Endodermal cell (in vitro differentiated cells): ENCODE measurements at regions not wholly inside any gene's neighbourhood (a gene's known extent, or its start where the extent isn't known, plus 50 kb on each side); places are given as distances from the start of the nearest gene placed in this dataset.

ENCODE experiments used
- DNase-seq: peaks from one replicate; pipeline ENCODE4 v3.0.0-alpha.2; 2017
- H3K27ac ChIP-seq: 2 replicates; pipeline ENCODE4 v1.5.1; 2013; ENCODE audit warnings: mild to moderate bottlenecking, low read depth, low read length, moderate library complexity
- H3K27me3 ChIP-seq: 2 replicates; pipeline ENCODE4 v1.6.1; 2013; ENCODE audit warnings: mild to moderate bottlenecking, low read length, moderate library complexity; ENCODE audit not compliant: insufficient read depth, control insufficient read depth, poor library complexity, severe bottlenecking
- H3K36me3 ChIP-seq: 2 replicates; pipeline ENCODE4 v1.7.0; 2013; ENCODE audit warnings: mild to moderate bottlenecking, low read length, moderate library complexity; ENCODE audit not compliant: control insufficient read depth, insufficient read depth
- H3K4me1 ChIP-seq: one replicate; pipeline ENCODE4 v1.7.0; 2013; ENCODE audit warnings: low read length; ENCODE audit not compliant: control insufficient read depth, insufficient read depth
- H3K4me3 ChIP-seq: 2 replicates; pipeline ENCODE4 v1.5.1; 2013; ENCODE audit warnings: mild to moderate bottlenecking, low read length, moderate library complexity
- H3K9ac ChIP-seq: 2 replicates; pipeline ENCODE4 v1.6.1; 2013; ENCODE audit warnings: mild to moderate bottlenecking, low read length, moderate library complexity; ENCODE audit not compliant: poor library complexity, severe bottlenecking; ENCODE audit errors: extremely low read depth
- H3K9me3 ChIP-seq: 2 replicates; pipeline ENCODE4 v1.6.1; 2013; ENCODE audit warnings: mild to moderate bottlenecking, low read length, moderate library complexity; ENCODE audit not compliant: control insufficient read depth
- H3K27ac Mint-ChIP-seq: 2 replicates; pipeline ENCODE4 v1.8.0; 2020; ENCODE audit warnings: mixed read lengths
- H3K27me3 Mint-ChIP-seq: 2 replicates; pipeline ENCODE4 v1.8.0; 2021; ENCODE audit warnings: mild to moderate bottlenecking, mixed read lengths; ENCODE audit not compliant: insufficient read depth
- H3K36me3 Mint-ChIP-seq: 2 replicates; pipeline ENCODE4 v1.8.0; 2020; ENCODE audit warnings: low read depth, mixed read lengths
- H3K4me1 Mint-ChIP-seq: 2 replicates; pipeline ENCODE4 v1.8.0; 2020; ENCODE audit warnings: mixed read lengths
- H3K4me3 Mint-ChIP-seq: 2 replicates; pipeline ENCODE4 v1.8.0; 2020; ENCODE audit warnings: mild to moderate bottlenecking, moderate library complexity, mixed read lengths
- H3K9me3 Mint-ChIP-seq: 2 replicates; pipeline ENCODE4 v1.8.0; 2020; ENCODE audit warnings: mild to moderate bottlenecking, mixed read lengths
- CTCF ChIP-seq: fragments of 200-600 bp; sonication (generic); conservative IDR thresholded peaks from 2 replicates; pipeline ENCODE4 v1.5.0; 2021; ENCODE audit warnings: antibody characterized with exemption, mild to moderate bottlenecking
- WGBS, 2 experiments: methylation state at CpG; one replicate each; pipeline versions ENCODE4 v1.1.5 to v1.1.7; 2013; ENCODE audit warnings: missing lambda C conversion rate in 2 of 2, mixed read lengths in 1 of 2; ENCODE audit not compliant: insufficient coverage in 1 of 2, insufficient read length in 1 of 2; 5-methylcytosine and 5-hydroxymethylcytosine counted together

GRCh38 chr3:178087376-178087775, 448.9 kb upstream of the KCNMB2 start:
- no peaks in the 10 kb centered on the region for H3K27me3 Mint-ChIP-seq
- TF ChIP-seq CTCF = no peak
- H3K4me1 ChIP-seq = peaks cover 11% of the 10 kb centered on the region
- H3K9me3 ChIP-seq = no peaks in the 10 kb centered on the region
- H3K4me1 Mint-ChIP-seq = peaks cover 48% of the 10 kb centered on the region
- H3K36me3 ChIP-seq = no peaks in the 10 kb centered on the region
- H3K9me3 Mint-ChIP-seq = peaks cover 1% of the 10 kb centered on the region
- H3K36me3 Mint-ChIP-seq = no peaks in the 10 kb centered on the region
- H3K27me3 ChIP-seq = no peaks in the 10 kb centered on the region
- no peak overlapping the region for H3K27ac Mint-ChIP-seq
- no peak overlapping the region for H3K4me3 ChIP-seq
- no peak overlapping the region for H3K4me3 Mint-ChIP-seq
- H3K9ac ChIP-seq = no peak overlapping the region
- no peak overlapping the region for H3K27ac ChIP-seq
- DNase-seq = no peak

GRCh38 chr3:178088963-178089362, 447.3 kb upstream of the KCNMB2 start:
- peaks cover 38% of the 10 kb centered on the region for H3K4me1 Mint-ChIP-seq
- H3K9me3 ChIP-seq = no peaks in the 10 kb centered on the region
- no peak overlapping the region for H3K27ac Mint-ChIP-seq
- no peak overlapping the region for H3K9ac ChIP-seq
- no peak overlapping the region for H3K4me3 Mint-ChIP-seq
- no peak overlapping the region for H3K4me3 ChIP-seq
- TF ChIP-seq CTCF = no peak
- no peak overlapping the region for H3K27ac ChIP-seq
- 73% methylated on average over 1 of the region's 1 CpG; no CpG with 5 or more reads in 1 of the 2 experiments for WGBS, 2 experiments
- H3K9me3 Mint-ChIP-seq = peaks cover 10% of the 10 kb centered on the region
- no peak for DNase-seq
- no peaks in the 10 kb centered on the region for H3K27me3 ChIP-seq
- H3K27me3 Mint-ChIP-seq = no peaks in the 10 kb centered on the region
- H3K4me1 ChIP-seq = peaks cover 11% of the 10 kb centered on the region
- peaks cover 2% of the 10 kb centered on the region for H3K36me3 Mint-ChIP-seq
- H3K36me3 ChIP-seq = no peaks in the 10 kb centered on the region

- no peak for DNase-seq
- H3K27ac Mint-ChIP-seq = no peak overlapping the region
- H3K4me1 Mint-ChIP-seq = peaks cover 18% of the 10 kb centered on the region
- H3K9me3 Mint-ChIP-seq = peaks cover 23% of the 10 kb centered on the region
- no peaks in the 10 kb centered on the region for H3K27me3 ChIP-seq
- WGBS, 2 experiments = 94 to 100% methylated on average over 1 of the region's 1 CpG
- H3K4me1 ChIP-seq = peaks cover 4% of the 10 kb centered on the region
- no peaks in the 10 kb centered on the region for H3K27me3 Mint-ChIP-seq
- TF ChIP-seq CTCF = no peak
- H3K36me3 Mint-ChIP-seq = peaks cover 4% of the 10 kb centered on the region
- H3K9me3 ChIP-seq = peaks cover 4% of the 10 kb centered on the region
- no peaks in the 10 kb centered on the region for H3K36me3 ChIP-seq
- no peak overlapping the region for H3K9ac ChIP-seq
- H3K4me3 Mint-ChIP-seq = no peak overlapping the region
- no peak overlapping the region for H3K27ac ChIP-seq
- H3K4me3 ChIP-seq = no peak overlapping the region
These were observed 445.3 kb upstream of the KCNMB2 start for GRCh38 chr3:178090899-178091298.
